SK-N-SH treated with all-trans-retinoic acid at 6 μM for 48 hours (cell line): ENCODE measurements at regions not wholly inside any gene's neighbourhood (a gene's known extent, or its start where the extent isn't known, plus 50 kb on each side); places are given as distances from the start of the nearest gene placed in this dataset.

Experiments used
- ATAC-seq: fragments of 200-7000 bp; cut with Tn5 transposase; 3 replicates; pipeline ENCODE4 v1.9.1; 2020; ENCODE audit warnings: mild to moderate bottlenecking, moderate library complexity
- ARNTL ChIP-seq: fragments of 450-650 bp; formaldehyde crosslinking; IDR thresholded peaks from 2 replicates; pipeline ENCODE4 v1.5.0; 2020; ENCODE audit warnings: low read depth, mild to moderate bottlenecking, moderate library complexity, borderline replicate concordance
- BACH2 ChIP-seq: fragments of 250-450 bp; sonication (Bioruptor Pico); IDR thresholded peaks from 2 replicates; pipeline ENCODE4 v1.9.0; 2021; ENCODE audit warnings: mild to moderate bottlenecking, borderline replicate concordance
- CSDC2 ChIP-seq: fragments of 250-450 bp; sonication (Bioruptor Pico); IDR thresholded peaks from 2 replicates; pipeline ENCODE4 v1.5.0; 2020; ENCODE audit warnings: mild to moderate bottlenecking, moderate library complexity
- ESRRG ChIP-seq: fragments of 250-450 bp; sonication (Bioruptor Pico); IDR thresholded peaks from 2 replicates; pipeline ENCODE4 v1.6.1; 2021; ENCODE audit warnings: mild to moderate bottlenecking
- GLIS3 ChIP-seq: fragments of 250-450 bp; sonication (Bioruptor Pico); IDR thresholded peaks from 2 replicates; pipeline ENCODE4 v1.5.0; 2020; ENCODE audit warnings: mild to moderate bottlenecking, moderate library complexity
- ISL1 ChIP-seq: fragments of 250-450 bp; sonication (Bioruptor Pico); IDR thresholded peaks from 2 replicates; pipeline ENCODE4 v2.1.2; 2022; ENCODE audit warnings: mild to moderate bottlenecking, moderate library complexity
- OSR1 ChIP-seq: fragments of 250-450 bp; sonication (Bioruptor Pico); IDR thresholded peaks from 2 replicates; pipeline ENCODE4 v1.8.0; 2022; ENCODE audit warnings: moderate library complexity, mild to moderate bottlenecking, inconsistent platforms
- PPARA ChIP-seq: fragments of 250-450 bp; sonication (Bioruptor Pico); IDR thresholded peaks from 2 replicates; pipeline ENCODE4 v1.5.0; 2020; ENCODE audit warnings: mild to moderate bottlenecking, borderline replicate concordance
- RARB ChIP-seq: fragments of 250-450 bp; sonication (Bioruptor Pico); IDR thresholded peaks from 2 replicates; pipeline ENCODE4 v1.8.0; 2021; ENCODE audit warnings: mild to moderate bottlenecking, moderate library complexity
- SNAI2 ChIP-seq: fragments of 250-450 bp; sonication (Bioruptor Pico); IDR thresholded peaks from 2 replicates; pipeline ENCODE4 v1.5.0; 2020; ENCODE audit warnings: mild to moderate bottlenecking, moderate library complexity
- TCF4 ChIP-seq: fragments of 250-450 bp; sonication (Bioruptor Pico); IDR thresholded peaks from 2 replicates; pipeline ENCODE4 v1.8.0; 2021; ENCODE audit warnings: mild to moderate bottlenecking, moderate library complexity, borderline replicate concordance
- TOX ChIP-seq: fragments of 250-450 bp; sonication (Bioruptor Pico); IDR thresholded peaks from 2 replicates; pipeline ENCODE4 v1.8.0; 2021; ENCODE audit warnings: mild to moderate bottlenecking, moderate library complexity, borderline replicate concordance
- ZC3H10 ChIP-seq: fragments of 250-450 bp; sonication (Bioruptor Pico); IDR thresholded peaks from 2 replicates; pipeline ENCODE4 v1.5.1; 2021; ENCODE audit warnings: mild to moderate bottlenecking, moderate library complexity
- ZFP3 ChIP-seq: fragments of 250-450 bp; sonication (Bioruptor Pico); IDR thresholded peaks from 2 replicates; pipeline ENCODE4 v1.5.0; 2020; ENCODE audit warnings: mild to moderate bottlenecking, moderate library complexity
- ZFP30 ChIP-seq: fragments of 450-650 bp; formaldehyde crosslinking; IDR thresholded peaks from 2 replicates; pipeline ENCODE4 v1.5.0; 2022; ENCODE audit warnings: mild to moderate bottlenecking, moderate library complexity
- ZNF565 ChIP-seq: fragments of 450-650 bp; formaldehyde crosslinking; conservative IDR thresholded peaks from 2 replicates; pipeline ENCODE4 v1.5.0; 2020; ENCODE audit warnings: low read depth, mild to moderate bottlenecking, moderate library complexity
- ZNF70 ChIP-seq: fragments of 450-650 bp; formaldehyde crosslinking; IDR thresholded peaks from 2 replicates; pipeline ENCODE4 v1.5.0; 2020; ENCODE audit warnings: mild to moderate bottlenecking, moderate library complexity
- ZNF8 ChIP-seq: fragments of 450-650 bp; formaldehyde crosslinking; IDR thresholded peaks from 2 replicates; pipeline ENCODE4 v1.5.0; 2020; ENCODE audit warnings: mild to moderate bottlenecking, moderate library complexity
- TF ChIP-seq, protein P1 (sequence below): fragments of 250-450 bp; sonication (Bioruptor Pico); IDR thresholded peaks from 2 replicates; pipeline ENCODE4 v1.8.0; 2020; ENCODE audit warnings: mild to moderate bottlenecking, moderate library complexity, borderline replicate concordance
- TF ChIP-seq, protein P2 (sequence below): fragments of 250-450 bp; sonication (Bioruptor Pico); IDR thresholded peaks from 2 replicates; pipeline ENCODE4 v1.8.0; 2021; ENCODE audit warnings: low read depth, mild to moderate bottlenecking, moderate library complexity, borderline replicate concordance
- TF ChIP-seq, protein P3 (sequence below): fragments of 250-450 bp; sonication (Bioruptor Pico); IDR thresholded peaks from 2 replicates; pipeline ENCODE4 v1.5.1; 2021; ENCODE audit warnings: mild to moderate bottlenecking, moderate library complexity

DNA sequence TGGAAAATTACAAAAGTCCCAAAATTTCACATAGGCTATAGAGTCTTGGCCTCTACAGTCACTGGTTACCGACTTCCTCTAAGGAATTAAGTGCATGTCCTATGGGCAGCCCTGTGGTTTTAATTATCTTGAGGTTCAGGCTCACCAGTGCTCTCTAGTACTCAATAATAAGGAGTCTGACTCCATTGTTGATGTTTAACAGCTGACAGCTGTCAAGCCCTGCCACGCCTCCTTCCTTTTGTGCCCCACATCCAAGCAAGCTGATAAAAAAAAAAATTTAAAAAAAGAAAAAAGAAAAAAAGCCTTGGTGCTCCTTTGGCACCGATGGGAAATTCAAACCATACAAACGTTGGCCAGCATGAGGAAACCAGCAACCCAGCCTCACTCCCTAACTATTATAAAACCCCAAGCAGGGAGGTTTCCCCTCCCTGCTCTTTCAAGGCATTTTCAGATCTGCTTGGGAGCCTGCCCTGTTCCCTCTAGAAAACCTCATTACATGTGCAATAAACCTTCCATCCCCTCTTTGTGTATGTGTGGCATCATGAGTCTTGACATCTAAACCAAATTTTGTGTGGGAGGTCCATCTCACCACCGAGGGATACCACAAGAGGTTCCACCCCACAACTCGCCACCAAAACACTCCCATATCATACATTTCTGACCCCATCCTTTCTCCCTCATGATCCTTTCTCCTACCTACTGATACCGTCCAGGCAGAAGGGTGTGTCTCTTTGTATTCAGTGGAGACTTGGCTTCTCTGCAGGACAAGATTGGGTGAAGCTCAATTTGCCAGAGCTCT lies 70.9 kb upstream of the CCDC71L start (continued):
- TF ChIP-seq, protein P1, sequence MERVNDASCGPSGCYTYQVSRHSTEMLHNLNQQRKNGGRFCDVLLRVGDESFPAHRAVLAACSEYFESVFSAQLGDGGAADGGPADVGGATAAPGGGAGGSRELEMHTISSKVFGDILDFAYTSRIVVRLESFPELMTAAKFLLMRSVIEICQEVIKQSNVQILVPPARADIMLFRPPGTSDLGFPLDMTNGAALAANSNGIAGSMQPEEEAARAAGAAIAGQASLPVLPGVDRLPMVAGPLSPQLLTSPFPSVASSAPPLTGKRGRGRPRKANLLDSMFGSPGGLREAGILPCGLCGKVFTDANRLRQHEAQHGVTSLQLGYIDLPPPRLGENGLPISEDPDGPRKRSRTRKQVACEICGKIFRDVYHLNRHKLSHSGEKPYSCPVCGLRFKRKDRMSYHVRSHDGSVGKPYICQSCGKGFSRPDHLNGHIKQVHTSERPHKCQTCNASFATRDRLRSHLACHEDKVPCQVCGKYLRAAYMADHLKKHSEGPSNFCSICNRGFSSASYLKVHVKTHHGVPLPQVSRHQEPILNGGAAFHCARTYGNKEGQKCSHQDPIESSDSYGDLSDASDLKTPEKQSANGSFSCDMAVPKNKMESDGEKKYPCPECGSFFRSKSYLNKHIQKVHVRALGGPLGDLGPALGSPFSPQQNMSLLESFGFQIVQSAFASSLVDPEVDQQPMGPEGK (CRISPR knock-in tag), result no peak
- TF ChIP-seq ZFP30 (CRISPR knock-in tag) (no peak), RARB (CRISPR knock-in tag) (no peak), BACH2 (CRISPR knock-in tag) (no peak)

DNA sequence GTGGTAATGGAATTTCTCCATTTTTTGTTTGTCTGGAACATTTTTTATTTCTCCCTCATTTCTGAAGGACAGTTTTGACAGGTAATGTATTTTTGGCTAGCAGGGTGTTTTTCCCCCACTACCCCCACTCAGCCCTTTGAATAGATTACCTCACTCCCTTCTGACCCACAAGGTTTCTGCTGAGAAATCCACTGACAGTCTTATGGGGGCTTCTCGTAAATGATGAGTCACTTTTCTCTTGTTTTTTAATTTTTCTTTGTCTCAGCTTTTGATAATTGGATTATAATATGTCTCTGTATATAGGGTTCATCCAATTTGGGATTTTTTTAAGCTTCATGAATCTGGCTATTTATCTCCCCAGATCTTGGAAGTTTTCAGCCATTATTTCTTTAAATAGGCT lies 74.7 kb upstream of the CCDC71L start:
- no peak for TF ChIP-seq ZFP30 (CRISPR knock-in tag)
- TF ChIP-seq, protein P2, sequence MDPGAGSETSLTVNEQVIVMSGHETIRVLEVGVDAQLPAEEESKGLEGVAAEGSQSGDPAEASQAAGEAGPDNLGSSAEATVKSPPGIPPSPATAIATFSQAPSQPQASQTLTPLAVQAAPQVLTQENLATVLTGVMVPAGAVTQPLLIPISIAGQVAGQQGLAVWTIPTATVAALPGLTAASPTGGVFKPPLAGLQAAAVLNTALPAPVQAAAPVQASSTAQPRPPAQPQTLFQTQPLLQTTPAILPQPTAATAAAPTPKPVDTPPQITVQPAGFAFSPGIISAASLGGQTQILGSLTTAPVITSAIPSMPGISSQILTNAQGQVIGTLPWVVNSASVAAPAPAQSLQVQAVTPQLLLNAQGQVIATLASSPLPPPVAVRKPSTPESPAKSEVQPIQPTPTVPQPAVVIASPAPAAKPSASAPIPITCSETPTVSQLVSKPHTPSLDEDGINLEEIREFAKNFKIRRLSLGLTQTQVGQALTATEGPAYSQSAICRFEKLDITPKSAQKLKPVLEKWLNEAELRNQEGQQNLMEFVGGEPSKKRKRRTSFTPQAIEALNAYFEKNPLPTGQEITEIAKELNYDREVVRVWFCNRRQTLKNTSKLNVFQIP (CRISPR knock-in tag), result no peak
- no peak for TF ChIP-seq GLIS3 (CRISPR knock-in tag)
- no peak for TF ChIP-seq RARB (CRISPR knock-in tag)
- TF ChIP-seq BACH2 (CRISPR knock-in tag), result no peak
- no peak for TF ChIP-seq ZFP3 (CRISPR knock-in tag)
- TF ChIP-seq SNAI2, result no peak
- TF ChIP-seq TOX (CRISPR knock-in tag), result no peak
- TF ChIP-seq, protein P3, sequence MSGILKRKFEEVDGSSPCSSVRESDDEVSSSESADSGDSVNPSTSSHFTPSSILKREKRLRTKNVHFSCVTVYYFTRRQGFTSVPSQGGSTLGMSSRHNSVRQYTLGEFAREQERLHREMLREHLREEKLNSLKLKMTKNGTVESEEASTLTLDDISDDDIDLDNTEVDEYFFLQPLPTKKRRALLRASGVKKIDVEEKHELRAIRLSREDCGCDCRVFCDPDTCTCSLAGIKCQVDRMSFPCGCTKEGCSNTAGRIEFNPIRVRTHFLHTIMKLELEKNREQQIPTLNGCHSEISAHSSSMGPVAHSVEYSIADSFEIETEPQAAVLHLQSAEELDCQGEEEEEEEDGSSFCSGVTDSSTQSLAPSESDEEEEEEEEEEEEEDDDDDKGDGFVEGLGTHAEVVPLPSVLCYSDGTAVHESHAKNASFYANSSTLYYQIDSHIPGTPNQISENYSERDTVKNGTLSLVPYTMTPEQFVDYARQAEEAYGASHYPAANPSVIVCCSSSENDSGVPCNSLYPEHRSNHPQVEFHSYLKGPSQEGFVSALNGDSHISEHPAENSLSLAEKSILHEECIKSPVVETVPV (CRISPR knock-in tag), result no peak
- no peak for TF ChIP-seq ZNF565 (CRISPR knock-in tag)
- ATAC-seq, result no peak

DNA sequence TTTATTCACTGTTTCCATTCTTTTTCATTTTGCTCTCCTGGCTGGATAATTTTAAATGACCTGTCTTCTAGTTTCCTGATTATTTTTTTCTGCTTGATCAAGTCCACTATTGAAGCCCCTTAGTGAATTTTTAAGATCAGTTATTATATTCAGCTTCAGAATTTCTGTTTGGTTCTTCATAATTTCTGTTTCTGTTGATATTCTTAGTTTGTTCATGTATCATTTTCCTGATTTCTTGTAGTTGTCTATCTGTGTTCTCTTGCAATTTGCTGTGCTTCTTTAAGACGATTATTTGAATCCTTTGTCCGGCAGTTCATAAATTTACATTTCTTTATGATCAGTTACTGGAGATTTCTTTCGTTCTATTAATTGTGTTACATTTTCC lies 75.2 kb upstream of the CCDC71L start:
- ATAC-seq, result no peak
- no peak for TF ChIP-seq ISL1
- TF ChIP-seq ZNF70 (CRISPR knock-in tag), result no peak
- no peak for TF ChIP-seq BACH2 (CRISPR knock-in tag)
- TF ChIP-seq, protein P1 (CRISPR knock-in tag), result no peak
- TF ChIP-seq ZC3H10 (CRISPR knock-in tag), result no peak
- TF ChIP-seq CSDC2 (CRISPR knock-in tag), result no peak
- no peak for TF ChIP-seq ZNF8 (CRISPR knock-in tag)
- no peak for TF ChIP-seq GLIS3 (CRISPR knock-in tag)
- TF ChIP-seq ZNF565 (CRISPR knock-in tag), result no peak
- TF ChIP-seq TCF4, result no peak
- no peak for TF ChIP-seq RARB (CRISPR knock-in tag)
- no peak for TF ChIP-seq OSR1 (CRISPR knock-in tag)
- no peak for TF ChIP-seq ARNTL
- TF ChIP-seq PPARA (CRISPR knock-in tag), result no peak
- TF ChIP-seq ZFP3 (CRISPR knock-in tag), result no peak
- TF ChIP-seq ESRRG (CRISPR knock-in tag), result no peak
- no peak for TF ChIP-seq SNAI2
- no peak for TF ChIP-seq ZFP30 (CRISPR knock-in tag)
- TF ChIP-seq, protein P2 (CRISPR knock-in tag), result no peak
